Activated CD4-positive, alpha-beta T cell treated with anti-CD3 and anti-CD28 coated beads for 48 hours (primary cell): ENCODE measurements at regions not wholly inside any gene's neighbourhood (a gene's known extent, or its start where the extent isn't known, plus 50 kb on each side); places are given as distances from the start of the nearest gene placed in this dataset.

Experiments
- DNase-seq: peaks from one replicate; pipeline ENCODE4 v3.0.0-alpha.2; 2020

DNA sequence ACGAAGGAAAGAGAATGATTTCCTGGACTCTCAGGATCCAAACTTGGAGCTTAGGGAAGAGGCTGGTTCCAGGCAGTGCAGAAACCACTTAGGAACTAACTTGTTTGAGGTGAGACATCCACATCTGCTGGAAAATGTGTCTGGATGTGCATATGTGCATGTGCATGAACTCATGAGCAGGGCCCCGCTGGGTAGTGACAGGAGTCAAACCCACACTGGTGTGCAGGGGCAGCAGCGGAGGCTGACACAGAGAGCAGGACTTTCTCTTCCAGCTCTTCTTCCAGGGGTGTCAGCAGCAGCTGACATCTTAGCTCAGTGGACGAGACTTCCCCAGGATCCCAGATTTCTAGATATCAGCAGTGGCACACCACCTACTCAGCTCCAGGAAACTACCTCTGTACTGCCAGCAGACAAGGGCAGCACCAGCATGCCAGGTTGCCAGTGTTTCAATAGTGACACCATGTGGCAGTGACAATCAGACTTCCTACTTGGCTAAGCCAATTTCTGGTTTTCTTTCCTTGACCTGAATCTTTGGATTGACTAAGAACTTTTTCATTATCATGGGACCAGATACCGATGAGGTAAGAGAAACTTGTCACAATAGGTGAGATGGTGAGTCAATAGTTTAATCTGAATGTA lies 227.5 kb upstream of the ZC3H12C start:
- no peak for DNase-seq

DNA sequence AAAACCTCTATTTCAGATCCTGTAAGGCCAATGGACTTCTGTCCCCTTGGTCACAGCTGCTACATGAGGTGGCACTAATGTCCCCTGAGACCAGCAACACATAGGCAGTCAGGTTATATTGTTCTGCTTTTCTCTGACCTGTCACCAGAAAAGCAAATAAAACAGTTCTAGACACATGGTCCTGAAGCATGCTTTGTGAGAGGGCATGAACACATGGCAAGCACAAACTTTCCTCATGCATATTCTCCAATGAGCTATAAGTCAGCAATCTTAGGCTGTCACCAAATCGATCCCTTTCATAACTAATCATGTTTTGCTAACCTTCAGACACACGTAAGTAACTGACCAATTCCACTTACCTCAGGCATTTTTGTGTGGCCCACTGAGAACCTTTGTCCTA lies 225.4 kb upstream of the ZC3H12C start:
- no peak for DNase-seq

DNA sequence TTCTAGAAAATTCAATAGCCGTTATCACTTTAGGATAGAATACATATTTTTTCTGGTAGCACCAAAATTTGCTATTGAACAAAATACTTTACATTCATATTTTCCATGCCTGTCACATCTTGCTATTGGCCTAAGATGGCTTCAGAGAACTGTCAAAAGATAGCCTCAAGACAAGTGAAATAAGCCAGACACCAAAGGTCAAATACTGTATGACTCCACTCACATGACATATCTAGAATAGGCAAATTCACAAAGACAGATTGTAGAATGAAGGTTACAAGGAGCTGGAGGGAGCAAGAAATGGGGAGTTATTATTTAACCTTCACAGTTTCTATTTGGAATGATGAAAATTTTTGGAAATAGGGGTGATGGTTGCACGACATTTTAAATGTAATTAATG lies 223.7 kb upstream of the ZC3H12C start:
- no peak for DNase-seq

DNA sequence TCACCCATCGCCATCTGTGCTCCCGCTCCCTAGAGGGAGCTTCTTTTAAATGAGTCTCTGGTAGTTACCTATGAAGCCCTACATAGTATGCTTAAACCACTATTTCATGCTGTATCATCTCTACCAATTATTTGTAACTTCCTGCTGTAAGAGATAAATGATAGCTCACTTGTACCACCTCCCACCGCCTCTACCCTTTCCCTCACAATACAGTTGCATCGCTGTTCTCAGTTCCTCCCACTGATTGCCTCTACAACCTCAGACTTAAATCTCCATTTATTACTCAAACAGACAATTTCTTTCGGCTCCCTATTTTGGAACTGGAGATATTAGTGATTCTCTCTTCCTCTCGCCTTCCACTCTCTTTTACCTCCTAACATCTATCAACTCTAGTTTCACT lies 222.9 kb upstream of the ZC3H12C start:
- DNase-seq = no peak

DNA sequence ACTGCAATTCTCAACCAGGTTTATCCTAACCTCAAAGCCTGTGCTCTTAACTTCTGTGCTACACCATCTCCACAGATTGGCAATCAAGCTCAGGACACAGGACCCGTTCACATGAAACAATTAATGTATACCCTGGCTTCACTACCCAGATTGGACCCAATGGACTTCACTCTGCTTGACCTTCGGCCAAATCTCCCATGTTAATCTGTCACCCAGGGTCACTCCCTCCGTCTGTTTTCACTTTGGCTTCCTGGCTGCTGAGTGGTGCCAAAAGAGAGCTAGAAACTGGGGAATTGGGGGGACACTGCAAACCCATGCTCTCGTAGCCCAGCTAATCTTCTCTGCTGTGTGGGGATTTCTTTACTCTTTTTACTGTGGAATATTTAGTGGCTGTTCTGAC lies 216.1 kb upstream of the ZC3H12C start:
- DNase-seq = no peak

DNA sequence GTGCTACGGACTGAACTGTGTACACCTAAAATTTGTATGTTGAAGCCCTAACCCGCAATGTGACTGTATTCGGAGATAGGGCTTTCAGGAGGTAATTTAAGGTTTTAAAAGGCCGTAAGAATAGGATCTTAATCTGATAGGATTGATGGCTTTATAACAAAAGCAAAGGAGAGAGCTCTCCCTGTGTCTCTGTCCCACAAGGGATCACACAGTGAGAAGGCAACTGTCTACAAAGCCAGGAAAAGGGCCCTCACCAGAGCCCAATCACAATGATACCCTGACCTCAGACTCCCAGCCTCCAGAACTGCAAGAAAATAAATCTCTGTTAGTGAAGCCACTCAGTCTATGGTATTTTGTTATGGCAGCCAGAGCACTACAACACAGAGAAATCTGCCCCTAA lies 208.7 kb upstream of the ZC3H12C start:
- DNase-seq = no peak

DNA sequence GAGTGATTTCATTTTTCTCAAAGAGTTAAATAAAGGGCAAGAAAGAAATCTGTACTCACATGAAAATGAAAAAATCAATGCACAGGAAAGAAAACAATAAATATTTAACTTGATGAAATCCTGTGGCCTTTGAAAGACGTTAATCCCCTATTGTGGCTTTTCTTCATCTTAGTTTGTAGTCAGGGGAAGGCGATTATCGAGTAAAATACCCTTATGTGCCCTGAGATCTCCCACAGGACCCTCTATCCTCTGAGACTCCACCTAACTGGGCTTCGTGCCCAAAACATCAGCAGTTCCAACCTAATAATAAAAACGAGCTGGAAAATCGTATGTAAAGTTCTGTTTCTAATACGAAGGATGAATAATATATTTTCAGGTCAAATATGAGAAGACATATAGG lies 208.2 kb upstream of the ZC3H12C start:
- DNase-seq = no peak

DNA sequence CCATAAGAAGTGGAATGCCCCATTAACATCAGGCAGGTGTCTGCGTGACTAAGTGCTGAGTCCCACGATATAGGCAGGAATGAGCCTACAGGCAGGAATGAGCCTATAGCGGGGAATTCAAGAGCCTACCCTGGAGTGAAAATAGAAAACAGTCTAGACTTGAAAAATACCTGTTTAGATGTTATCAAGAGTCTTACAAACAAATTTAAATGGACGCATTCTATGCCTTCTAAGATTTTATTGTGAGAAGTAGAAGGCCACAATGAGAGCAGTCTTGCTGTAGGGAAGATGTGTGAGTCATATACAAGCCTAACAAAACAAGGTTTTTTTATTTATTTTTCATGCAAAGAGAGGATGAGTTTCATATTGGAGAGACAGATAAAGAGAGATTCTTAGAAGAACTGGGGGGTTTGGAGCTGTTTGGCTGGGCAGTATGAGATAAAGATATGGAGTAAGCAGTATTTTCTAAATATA lies 200.8 kb upstream of the ZC3H12C start:
- no peak for DNase-seq

DNA sequence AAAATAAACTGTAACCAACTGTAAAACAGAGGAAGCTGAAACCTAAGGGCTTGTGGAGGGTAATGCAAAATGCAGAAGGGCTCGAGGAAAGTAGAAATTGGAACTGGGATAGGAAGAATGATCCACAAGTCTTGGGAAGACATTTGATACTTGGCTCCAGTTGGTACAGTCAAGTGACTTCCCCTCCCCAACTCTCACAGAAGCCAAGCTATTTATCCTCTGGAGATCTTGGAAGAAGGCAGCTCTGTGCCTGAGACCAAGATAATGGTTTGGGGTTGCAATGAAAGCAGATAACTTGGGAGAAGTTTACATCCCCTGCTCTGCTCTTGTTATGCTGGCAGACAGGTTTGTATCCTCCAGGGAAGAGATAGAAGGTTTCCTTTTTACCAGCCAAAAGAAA lies 198.9 kb upstream of the ZC3H12C start:
- no peak for DNase-seq

DNA sequence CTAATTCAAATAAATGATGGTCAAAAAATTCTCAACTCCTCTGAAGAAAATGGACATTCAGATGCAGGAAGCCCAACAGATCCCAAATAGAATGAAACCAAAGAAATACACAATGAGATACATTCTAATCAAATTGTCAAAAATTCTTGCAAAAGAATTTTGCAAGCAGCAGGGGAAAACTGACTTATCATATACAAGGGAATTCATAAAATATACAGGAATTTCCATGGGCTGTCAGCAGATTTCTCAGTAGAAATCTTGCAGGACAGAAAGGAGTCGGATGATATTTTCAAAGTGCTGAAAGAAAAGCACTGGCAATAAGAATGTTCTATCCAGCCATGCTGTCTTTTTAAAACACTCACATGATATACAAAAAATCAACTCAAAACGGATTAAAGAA lies 194.6 kb upstream of the ZC3H12C start:
- no peak for DNase-seq

DNA sequence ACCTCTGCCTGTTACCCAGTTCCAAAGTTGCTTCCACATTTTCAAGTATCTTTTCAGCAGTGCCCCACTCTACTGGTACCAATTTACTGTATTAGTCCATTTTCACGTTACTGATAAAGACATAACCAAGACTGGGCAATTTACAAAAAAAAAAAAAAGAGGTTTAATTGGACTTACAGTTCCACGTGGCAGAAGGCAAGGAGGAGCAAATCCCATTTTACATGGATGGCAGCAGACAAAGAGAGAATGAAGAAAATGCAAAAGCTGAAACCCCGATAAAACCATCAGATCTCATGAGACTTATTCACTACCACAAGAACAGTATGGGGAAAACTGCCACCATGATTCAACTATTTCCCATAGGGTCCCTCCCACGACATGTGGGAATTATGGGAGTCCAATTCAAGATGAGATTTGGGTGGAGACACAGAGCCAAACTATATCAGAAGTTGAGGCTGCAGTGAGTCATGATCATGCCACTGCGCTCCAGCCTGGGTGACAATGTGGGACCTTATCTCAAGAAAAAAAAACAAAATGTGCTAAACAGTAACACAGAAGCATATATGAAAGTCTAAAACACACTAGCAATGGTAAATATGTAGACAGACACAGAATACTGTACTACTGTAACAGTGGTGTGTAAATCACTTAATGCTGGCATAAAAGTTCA lies 190.3 kb upstream of the ZC3H12C start:
- no peak for DNase-seq

DNA sequence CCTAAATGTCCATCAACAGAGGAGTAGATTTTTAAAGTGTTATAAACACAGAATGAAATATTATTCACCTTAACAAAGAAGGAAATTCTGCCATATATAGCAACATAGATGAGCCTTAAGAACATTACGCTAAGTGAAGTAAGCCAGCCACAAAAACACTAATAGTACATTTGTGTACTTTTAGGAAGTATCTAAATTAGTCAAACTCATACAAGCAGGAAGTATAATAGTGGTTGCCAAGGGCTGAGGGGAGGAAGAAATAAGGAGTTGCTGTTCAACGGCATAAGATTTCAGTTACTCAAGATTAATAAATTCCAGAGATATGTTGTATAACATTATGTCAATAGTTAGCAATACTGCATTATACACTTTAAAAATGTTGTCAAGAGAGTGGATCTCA lies 181.7 kb upstream of the ZC3H12C start:
- no peak for DNase-seq

DNA sequence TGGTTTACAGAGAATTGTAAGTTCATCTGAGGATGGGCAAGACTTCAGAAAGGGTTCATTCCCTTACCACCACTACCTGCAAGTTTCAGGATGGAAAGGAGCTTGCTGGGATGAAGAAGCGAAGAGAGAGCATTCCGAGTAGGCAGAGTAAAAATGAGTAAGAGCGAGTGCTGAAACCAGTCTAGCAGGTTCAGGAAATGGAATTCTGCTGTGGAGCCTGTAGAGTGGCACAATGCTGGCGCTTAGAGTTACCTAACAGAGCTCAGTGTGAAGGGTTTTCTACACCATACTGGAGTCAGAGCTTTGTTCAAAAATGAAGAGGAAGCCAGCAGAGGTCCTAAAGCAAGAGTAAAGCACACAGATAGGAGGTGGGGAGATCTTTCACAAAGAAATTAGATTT lies 179.2 kb upstream of the ZC3H12C start:
- DNase-seq = no peak

DNA sequence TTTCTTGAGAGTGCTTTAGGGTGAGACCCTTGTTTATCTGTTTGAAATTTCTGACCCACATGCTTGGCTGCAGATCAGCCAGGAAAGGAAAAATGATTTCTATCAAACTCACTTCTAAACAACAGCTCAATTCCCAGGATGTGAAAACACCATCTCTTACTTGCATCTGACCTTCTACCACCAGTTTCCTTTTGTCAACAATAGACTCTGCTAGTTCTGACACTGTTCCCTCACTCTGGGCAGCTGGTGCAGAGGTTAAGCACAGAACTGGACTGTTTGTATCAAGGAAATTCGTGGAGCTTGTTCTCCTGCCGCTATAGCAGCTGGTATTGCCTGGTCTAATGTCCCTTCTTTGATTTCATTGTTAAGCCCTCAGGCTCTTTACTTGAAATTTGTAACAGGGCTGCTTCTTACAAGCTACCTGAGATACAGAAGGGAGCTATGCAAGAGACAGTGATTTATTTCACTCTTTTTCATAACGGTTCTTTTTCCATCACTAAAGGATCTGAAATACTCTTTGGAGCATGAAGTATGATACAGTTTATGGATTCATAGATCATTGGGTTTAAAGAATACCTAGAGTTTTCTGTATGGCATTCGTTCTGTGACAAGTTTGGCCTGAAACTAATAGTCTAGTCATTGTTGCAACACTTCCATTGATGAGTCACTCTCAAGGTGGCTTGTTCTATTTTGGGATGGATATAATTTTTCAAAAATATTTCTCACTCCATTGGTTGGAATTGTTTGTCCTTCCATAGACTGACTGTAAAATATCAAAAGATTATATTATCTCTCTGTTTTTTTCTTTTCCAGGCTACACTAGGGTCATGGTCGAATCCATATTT lies 178.2 kb upstream of the ZC3H12C start:
- DNase-seq = no peak

DNA sequence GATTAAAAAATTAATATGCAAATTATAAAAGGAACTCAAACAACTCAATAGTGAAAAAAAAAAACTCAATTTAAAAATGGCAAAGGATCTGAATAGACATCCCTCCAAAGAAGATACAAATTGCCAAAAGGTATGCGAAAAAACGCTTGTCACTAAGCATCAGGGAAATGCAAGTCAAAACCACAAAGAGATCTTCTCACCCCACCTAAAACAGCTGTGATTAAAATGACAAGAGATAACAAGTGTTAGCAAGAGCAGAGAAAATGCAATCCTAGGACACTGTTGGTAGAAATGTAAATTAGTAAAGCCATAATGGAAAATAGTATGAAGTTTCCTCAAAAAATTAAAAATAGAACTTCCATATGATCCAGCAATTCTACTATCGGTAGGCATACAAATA lies 166.3 kb upstream of the ZC3H12C start:
- DNase-seq = no peak

DNA sequence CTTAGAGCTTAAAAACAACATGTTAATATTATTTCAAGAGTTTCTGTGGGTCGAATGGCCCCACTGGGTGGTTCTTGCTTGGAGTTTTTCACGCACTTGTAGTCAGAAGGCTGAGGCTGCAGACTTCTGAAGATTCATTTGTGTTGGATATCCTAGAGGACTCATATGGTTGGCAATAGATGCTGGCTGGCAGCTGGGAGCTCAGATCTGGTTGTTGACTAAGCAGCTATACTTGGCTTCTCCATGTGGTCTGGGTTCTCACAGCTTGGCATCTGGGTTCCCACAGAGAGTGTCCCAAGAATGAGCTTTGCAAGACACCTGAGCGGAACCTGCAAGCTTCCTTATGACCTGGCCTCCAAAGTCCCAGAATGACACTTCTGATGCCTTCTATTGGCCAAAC lies 163.9 kb upstream of the ZC3H12C start:
- no peak for DNase-seq

DNA sequence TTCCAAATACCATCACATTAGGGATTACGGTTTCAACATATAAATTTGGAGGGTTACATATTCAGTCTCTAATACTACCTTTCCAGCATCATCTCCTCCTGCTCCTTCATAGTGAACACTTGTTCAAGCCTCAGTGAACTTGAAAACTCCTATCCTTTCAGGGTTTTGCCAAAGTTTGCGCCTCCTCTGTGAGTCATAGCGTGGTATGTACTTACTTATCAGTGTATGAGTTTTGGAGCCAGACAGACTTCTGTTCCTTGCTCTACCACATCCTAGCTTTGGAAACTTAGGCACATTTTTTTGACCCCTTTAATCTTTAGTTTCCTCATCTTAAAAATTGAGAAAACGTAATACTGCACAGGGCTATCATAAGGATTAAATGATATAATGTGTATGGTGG lies 160.1 kb upstream of the ZC3H12C start:
- no peak for DNase-seq

DNA sequence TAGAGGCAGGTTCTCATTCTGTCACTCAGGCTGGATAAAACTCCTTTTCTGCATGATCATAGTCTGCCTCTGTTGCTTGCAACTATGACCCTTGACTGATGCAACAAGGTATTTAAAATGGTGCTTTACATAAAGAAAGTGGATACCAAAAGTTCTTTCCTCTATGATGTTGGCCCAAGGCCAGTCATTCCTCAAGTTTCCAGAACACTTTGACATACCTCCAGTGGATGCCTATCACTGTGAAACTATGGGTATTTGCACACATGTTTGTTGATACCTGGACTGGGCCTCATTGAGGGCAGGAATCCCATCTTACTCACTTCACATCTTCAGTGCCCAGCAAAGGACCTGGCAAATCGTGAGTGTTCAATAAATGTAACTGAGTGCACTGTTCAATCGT lies 159.0 kb upstream of the ZC3H12C start:
- no peak for DNase-seq

DNA sequence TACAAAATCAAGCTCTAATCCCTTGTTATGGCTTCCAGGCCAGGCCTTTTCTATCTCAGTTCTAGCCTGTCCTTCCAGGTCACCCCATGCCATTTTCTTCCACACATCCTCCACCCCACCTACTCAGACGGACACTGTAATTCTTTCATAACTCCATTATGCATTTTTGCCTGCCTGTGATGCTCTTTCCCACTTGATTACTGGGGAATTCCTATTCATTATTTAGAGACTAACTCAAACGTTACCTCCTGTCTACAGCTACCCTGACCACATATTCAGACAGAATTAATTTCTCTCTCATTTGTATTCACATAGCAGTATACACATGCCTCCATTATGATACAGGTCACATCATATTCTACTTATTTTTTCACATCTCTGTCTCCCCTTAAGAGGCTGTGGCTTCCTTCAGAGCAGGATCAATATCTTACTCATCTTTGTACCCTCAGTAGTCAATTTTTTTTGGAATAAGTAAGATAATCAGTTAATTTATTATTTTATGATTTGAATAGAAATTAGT lies 156.5 kb upstream of the ZC3H12C start:
- no peak for DNase-seq

DNA sequence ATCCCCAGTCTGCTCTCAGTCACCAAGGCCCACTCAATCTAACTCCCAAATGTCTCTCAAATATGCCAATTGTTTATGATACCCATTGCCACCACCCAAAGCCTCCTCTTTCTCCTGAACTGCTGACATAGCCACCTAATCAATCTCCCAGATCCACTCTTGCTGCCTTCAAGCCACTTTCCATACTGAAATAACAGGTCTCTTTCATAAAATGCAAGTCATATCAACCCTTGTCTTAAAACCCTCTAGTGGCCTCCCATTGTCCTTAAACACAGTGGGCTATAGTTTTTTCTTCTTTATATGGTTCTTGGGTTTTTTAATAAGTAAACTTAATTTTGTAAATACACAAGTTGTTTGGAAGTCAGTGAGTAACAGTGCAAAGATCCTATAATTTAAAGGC lies 155.2 kb upstream of the ZC3H12C start:
- no peak for DNase-seq

DNA sequence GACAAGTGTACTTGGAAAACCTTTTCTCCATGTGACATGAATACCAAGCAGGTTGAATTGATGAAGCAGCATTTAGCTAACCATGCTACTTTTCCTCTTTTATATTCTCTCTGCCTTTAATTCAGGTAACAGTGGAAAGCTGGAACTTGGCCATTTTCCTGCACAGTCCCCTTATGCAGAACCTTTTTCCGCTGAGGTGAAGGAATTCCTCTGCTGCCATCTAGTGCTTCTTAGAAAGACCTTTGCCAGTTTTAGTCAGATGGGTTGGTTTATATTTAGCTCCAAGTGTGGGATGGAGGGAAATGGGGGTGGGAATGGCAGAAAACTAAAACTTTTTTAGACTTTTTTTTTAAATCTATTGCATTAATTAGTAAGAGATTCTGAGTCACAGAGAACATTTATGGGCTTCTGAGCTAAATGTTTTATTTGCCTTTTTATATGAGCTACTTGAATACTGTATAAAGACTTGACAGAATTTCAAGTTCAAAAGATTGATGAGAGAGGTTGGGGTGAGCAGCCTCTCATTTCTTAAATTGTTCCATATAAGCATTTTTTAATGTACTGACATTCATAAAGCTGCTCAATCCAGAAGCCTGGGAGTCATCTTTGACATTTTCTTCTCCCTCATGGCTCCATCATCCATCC lies 153.9 kb upstream of the ZC3H12C start:
- no peak for DNase-seq

DNA sequence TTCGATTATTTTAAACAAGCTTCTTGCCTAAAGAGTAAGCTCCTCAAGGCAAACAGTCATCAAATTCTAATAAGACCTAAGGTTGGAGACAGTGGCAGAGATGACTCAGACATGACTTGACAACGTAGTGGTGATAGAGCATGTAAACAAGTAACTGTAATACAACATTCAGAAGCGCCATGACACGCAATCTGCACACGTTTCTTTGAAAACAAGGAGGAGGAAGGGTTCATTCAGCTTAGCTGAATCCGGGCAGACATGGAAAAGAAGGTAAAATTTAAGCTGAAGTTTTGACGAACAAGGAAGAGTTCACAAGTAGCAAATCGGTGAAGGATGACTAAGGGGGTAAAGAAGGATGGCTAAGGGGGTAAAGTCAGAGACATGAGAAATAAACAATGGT lies 152.4 kb upstream of the ZC3H12C start:
- DNase-seq = no peak

DNA sequence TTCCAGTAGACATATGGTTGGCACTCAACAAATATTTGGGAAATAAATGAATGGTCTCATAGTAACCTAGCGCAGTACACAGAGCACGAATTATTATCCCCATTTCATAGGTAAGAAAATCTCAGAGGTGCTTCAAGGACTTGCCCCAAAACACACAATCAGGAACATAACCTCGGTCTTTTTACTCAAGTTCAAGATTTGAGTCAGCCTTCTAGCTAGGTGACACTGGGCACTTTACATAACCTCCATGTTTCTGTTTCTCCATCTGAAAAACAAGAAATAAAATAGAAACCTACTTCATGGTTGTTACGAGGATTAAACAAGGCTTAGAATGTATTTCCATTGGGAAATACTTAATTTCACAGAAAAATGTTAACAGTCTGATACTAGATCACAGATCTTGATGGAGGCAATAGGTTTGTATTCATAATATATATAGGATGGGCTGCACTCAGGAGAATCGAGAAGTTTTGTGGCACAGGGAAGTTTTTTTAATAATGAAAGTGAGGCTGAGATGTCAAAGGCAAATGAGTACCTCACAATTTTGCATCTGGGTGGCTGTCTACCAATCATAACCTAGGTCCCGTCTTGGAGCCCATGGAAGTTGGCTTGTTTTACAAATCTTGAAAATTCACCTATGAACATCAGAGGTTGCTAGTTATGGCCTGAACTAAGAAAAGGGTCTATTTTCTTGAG lies 147.4 kb upstream of the ZC3H12C start:
- no peak for DNase-seq
